ENCODE measurements at regions not wholly inside any gene's neighbourhood (a gene's known extent, or its start where the extent isn't known, plus 50 kb on each side); places are given as distances from the start of the nearest gene placed in this dataset.
"Not testable (repeated sequence)": the region's sequence is repeated elsewhere in the genome, so short reads cannot be mapped to it uniquely, and the experiment has no call there.

GRCh38 chr6:121636217-121636616 lies 200.8 kb downstream of the GJA1 start:
- TF ChIP-seq, protein P1, sequence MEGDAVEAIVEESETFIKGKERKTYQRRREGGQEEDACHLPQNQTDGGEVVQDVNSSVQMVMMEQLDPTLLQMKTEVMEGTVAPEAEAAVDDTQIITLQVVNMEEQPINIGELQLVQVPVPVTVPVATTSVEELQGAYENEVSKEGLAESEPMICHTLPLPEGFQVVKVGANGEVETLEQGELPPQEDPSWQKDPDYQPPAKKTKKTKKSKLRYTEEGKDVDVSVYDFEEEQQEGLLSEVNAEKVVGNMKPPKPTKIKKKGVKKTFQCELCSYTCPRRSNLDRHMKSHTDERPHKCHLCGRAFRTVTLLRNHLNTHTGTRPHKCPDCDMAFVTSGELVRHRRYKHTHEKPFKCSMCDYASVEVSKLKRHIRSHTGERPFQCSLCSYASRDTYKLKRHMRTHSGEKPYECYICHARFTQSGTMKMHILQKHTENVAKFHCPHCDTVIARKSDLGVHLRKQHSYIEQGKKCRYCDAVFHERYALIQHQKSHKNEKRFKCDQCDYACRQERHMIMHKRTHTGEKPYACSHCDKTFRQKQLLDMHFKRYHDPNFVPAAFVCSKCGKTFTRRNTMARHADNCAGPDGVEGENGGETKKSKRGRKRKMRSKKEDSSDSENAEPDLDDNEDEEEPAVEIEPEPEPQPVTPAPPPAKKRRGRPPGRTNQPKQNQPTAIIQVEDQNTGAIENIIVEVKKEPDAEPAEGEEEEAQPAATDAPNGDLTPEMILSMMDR (IDR thresholded peaks at IDR 0.05) = not testable (repeated sequence)
- not testable (repeated sequence) for TF ChIP-seq EZH2 (IDR thresholded peaks at IDR 0.05)

Data from neural progenitor cell (in vitro differentiated cells).